ENCODE measurements at regions not wholly inside any gene's neighbourhood (a gene's known extent, or its start where the extent isn't known, plus 50 kb on each side); places are given as distances from the start of the nearest gene placed in this dataset.

- TF ChIP-seq POLR2A (IDR thresholded peaks at IDR 0.05) (no peak), CTCF (IDR thresholded peaks at IDR 0.05) (no peak)
These were observed 73.3 kb upstream of the SOD3 start for GRCh38 chr4:24722026-24722568.
